HG03280 (cell line): ENCODE measurements at regions not wholly inside any gene's neighbourhood (a gene's known extent, or its start where the extent isn't known, plus 50 kb on each side); places are given as distances from the start of the nearest gene placed in this dataset.

ENCODE experiments used
- ATAC-seq: cut with Tn5 transposase; IDR thresholded peaks from one replicate; pipeline ENCODE4 v1.9.1; 2021; ENCODE audit warnings: mild to moderate bottlenecking, moderate library complexity; ENCODE audit not compliant: unreplicated experiment

- no peak for ATAC-seq
These were observed 1016.2 kb upstream of the EEF2KMT start for GRCh38 chr16:6113749-6114148.

GRCh38 chr16:6112700-6113099, 1015.1 kb upstream of the EEF2KMT start:
- ATAC-seq, result no peak

GRCh38 chr16:6111390-6111789, 1013.8 kb upstream of the EEF2KMT start:
- ATAC-seq, result no peak

GRCh38 chr16:6110346-6110745, 1012.8 kb upstream of the EEF2KMT start:
- no peak for ATAC-seq

- no peak for ATAC-seq
These were observed 1008.5 kb upstream of the EEF2KMT start for GRCh38 chr16:6106061-6106460.

GRCh38 chr16:6105115-6105514, 1007.5 kb upstream of the EEF2KMT start:
- no peak for ATAC-seq

GRCh38 chr16:6104428-6104827, 1006.8 kb upstream of the EEF2KMT start:
- no peak for ATAC-seq

GRCh38 chr16:6103561-6103960, 1006.0 kb upstream of the EEF2KMT start:
- no peak for ATAC-seq

GRCh38 chr16:6099102-6099501, 1001.5 kb upstream of the EEF2KMT start:
- no peak for ATAC-seq

- ATAC-seq, result no peak
These were observed 999.5 kb upstream of the EEF2KMT start for GRCh38 chr16:6096931-6097670.

GRCh38 chr16:6095414-6095813, 997.8 kb upstream of the EEF2KMT start:
- ATAC-seq, result no peak

- ATAC-seq, result no peak
These were observed 993.4 kb upstream of the EEF2KMT start for GRCh38 chr16:6091021-6091420.

- no peak for ATAC-seq
These were observed 983.9 kb upstream of the EEF2KMT start for GRCh38 chr16:6081320-6081976.

GRCh38 chr16:6076631-6077030, 979.0 kb upstream of the EEF2KMT start:
- ATAC-seq, result no peak

GRCh38 chr16:6068063-6068462, 970.5 kb upstream of the EEF2KMT start:
- no peak for ATAC-seq

- ATAC-seq, result no peak
These were observed 969.1 kb upstream of the EEF2KMT start for GRCh38 chr16:6066652-6067051.

GRCh38 chr16:6063526-6063925, 965.9 kb upstream of the EEF2KMT start:
- ATAC-seq, result no peak

- ATAC-seq, result no peak
These were observed 962.1 kb upstream of the EEF2KMT start for GRCh38 chr16:6059671-6060070.

- ATAC-seq, result no peak
These were observed 960.2 kb upstream of the EEF2KMT start for GRCh38 chr16:6057821-6058220.

- ATAC-seq, result no peak
These were observed 950.4 kb upstream of the EEF2KMT start for GRCh38 chr16:6048017-6048416.

GRCh38 chr16:6047325-6047724, 949.7 kb upstream of the EEF2KMT start:
- ATAC-seq, result no peak

- no peak for ATAC-seq
These were observed 941.5 kb upstream of the EEF2KMT start for GRCh38 chr16:6038941-6039645.
